H1 (cell line): ENCODE measurements at regions not wholly inside any gene's neighbourhood (a gene's known extent, or its start where the extent isn't known, plus 50 kb on each side); places are given as distances from the start of the nearest gene placed in this dataset.

Experiments
- CTCF ChIA-PET: fragments of 300-600 bp; sonication (Branson Sonifier 250); formaldehyde crosslinking; loops from one replicate; lab custom pipeline; 2021; ENCODE audit not compliant: partially characterized antibody; lab: Charles Lee
- POLR2A ChIA-PET: fragments of 300-600 bp; sonication (Branson Sonifier 250); formaldehyde crosslinking; loops from one replicate; lab custom pipeline; 2021; ENCODE audit warnings: inconsistent platforms; ENCODE audit not compliant: partially characterized antibody; lab: Charles Lee
- DNase-seq, 2 experiments: peaks; one replicate each; pipeline versions ENCODE4 v3.0.0 to v3.0.0-alpha.2; 2010 to 2022; ENCODE audit warnings: low spot score in 2 of 2, low read depth in 1 of 2, mixed read lengths in 1 of 2
- FAIRE-seq: peaks from 2 replicates; lab custom pipeline; 2011; peaks lifted over from hg19 to GRCh38; lab: Jason Lieb, UNC
- H2AFZ ChIP-seq: 2 replicates; pipeline ENCODE4 v1.8.1; 2012; ENCODE audit warnings: low read length, inconsistent platforms
- H2AK5ac ChIP-seq: 2 replicates; pipeline ENCODE4 v1.6.1; 2013; ENCODE audit warnings: low read depth, low read length
- H2BK120ac ChIP-seq: replicated peaks from 2 replicates; pipeline ENCODE3; 2013; ENCODE audit warnings: low read depth, low read length, inconsistent platforms
- H2BK12ac ChIP-seq: 2 replicates; pipeline ENCODE4 v1.6.1; 2013; ENCODE audit warnings: low read depth, low read length
- H2BK15ac ChIP-seq: 2 replicates; pipeline ENCODE4 v1.6.1; 2013; ENCODE audit warnings: low read length
- H2BK20ac ChIP-seq: 2 replicates; pipeline ENCODE4 v1.6.1; 2013; ENCODE audit warnings: low read length
- H2BK5ac ChIP-seq: 2 replicates; pipeline ENCODE4 v1.6.1; 2013; ENCODE audit warnings: low read depth, low read length
- H3K14ac ChIP-seq: 2 replicates; pipeline ENCODE4 v1.6.1; 2013; ENCODE audit warnings: inconsistent platforms; ENCODE audit not compliant: insufficient read length
- H3K18ac ChIP-seq: 2 replicates; pipeline ENCODE4 v1.6.1; 2013; ENCODE audit warnings: low read length; ENCODE audit errors: extremely low read depth
- H3K23ac ChIP-seq: 2 replicates; pipeline ENCODE4 v1.6.1; 2013; ENCODE audit warnings: inconsistent platforms; ENCODE audit not compliant: insufficient read length
- H3K23me2 ChIP-seq: 2 replicates; pipeline ENCODE4 v1.6.1; 2013; ENCODE audit warnings: low read depth, low read length
- H3K27ac ChIP-seq: 2 replicates; pipeline ENCODE4 v1.6.1; 2011; ENCODE audit warnings: low read depth, low read length, inconsistent platforms
- H3K27me3 ChIP-seq, 4 experiments: replicated peaks in 1 of 4; 1 replicate in 1 of 4; 2 replicates in 3 of 4; pipeline versions ENCODE4 v1.6.1 to v1.8.1; 2011 to 2013; ENCODE audit warnings: low read length in 3 of 4, mild to moderate bottlenecking in 3 of 4, inconsistent platforms in 2 of 4, mixed read lengths in 2 of 4, moderate library complexity in 1 of 4; ENCODE audit not compliant: control insufficient read depth in 3 of 4, insufficient read depth in 3 of 4; ENCODE audit errors: extremely low read depth in 1 of 4
- H3K36me3 ChIP-seq, 4 experiments: 2 replicates each; pipeline versions ENCODE4 v1.6.1 to v1.8.1; 2011 to 2013; ENCODE audit warnings: mild to moderate bottlenecking in 4 of 4, low read length in 3 of 4, moderate library complexity in 2 of 4, control low read depth in 1 of 4, inconsistent platforms in 1 of 4; ENCODE audit not compliant: insufficient read depth in 4 of 4, control insufficient read depth in 2 of 4
- H3K4ac ChIP-seq: replicated peaks from 2 replicates; pipeline ENCODE3; 2013; ENCODE audit warnings: low read length, low read depth, mixed read lengths, inconsistent platforms; ENCODE audit not compliant: insufficient read length
- H3K4me1 ChIP-seq, 4 experiments: replicated peaks in 1 of 4; 1 replicate in 1 of 4; 2 replicates in 3 of 4; pipeline versions ENCODE4 v1.6.1 to v1.8.1; 2011 to 2013; ENCODE audit warnings: low read length in 3 of 4, inconsistent platforms in 2 of 4, mixed read lengths in 1 of 4; ENCODE audit not compliant: insufficient read depth in 4 of 4, control insufficient read depth in 3 of 4
- H3K4me2 ChIP-seq, 2 experiments: 2 replicates each; pipeline versions ENCODE4 v1.6.1 to v1.8.1; 2011 to 2013; ENCODE audit warnings: low read depth in 2 of 2, low read length in 2 of 2, control low read depth in 1 of 2, inconsistent platforms in 1 of 2, mild to moderate bottlenecking in 1 of 2; ENCODE audit not compliant: insufficient read depth in 1 of 2
- H3K4me3 ChIP-seq, 4 experiments: fragments of 200-600, 300-600 bp in 1 of 4; sonication (generic), shearing (Covaris generic), sonication (Bioruptor Twin) in 1 of 4; 2 replicates each; pipeline versions ENCODE4 v1.5.1 to v1.8.1; 2011 to 2016; ENCODE audit warnings: low read length in 4 of 4, low read depth in 3 of 4, control low read depth in 2 of 4, inconsistent platforms in 2 of 4, mild to moderate bottlenecking in 2 of 4, mixed read lengths in 1 of 4, moderate library complexity in 1 of 4; ENCODE audit not compliant: insufficient read depth in 2 of 4; ENCODE audit errors: extremely low read depth in 1 of 4
- H3K56ac ChIP-seq: replicated peaks from 2 replicates; pipeline ENCODE3; 2013; ENCODE audit warnings: low read depth, mild to moderate bottlenecking, mixed read lengths, low read length, inconsistent platforms; ENCODE audit not compliant: insufficient read length
- H3K79me1 ChIP-seq: 2 replicates; pipeline ENCODE4 v1.6.1; 2013; ENCODE audit warnings: low read depth, low read length, control low read depth
- H3K79me2 ChIP-seq, 2 experiments: 2 replicates each; pipeline versions ENCODE4 v1.6.1 to v1.8.1; 2012 to 2013; ENCODE audit warnings: low read length in 2 of 2, mild to moderate bottlenecking in 2 of 2, inconsistent platforms in 1 of 2; ENCODE audit not compliant: insufficient read depth in 2 of 2, control insufficient read depth in 1 of 2
- H3K9ac ChIP-seq, 4 experiments: replicated peaks in 1 of 4; 1 replicate in 1 of 4; 2 replicates in 3 of 4; pipeline versions ENCODE4 v1.6.1 to v1.8.1; 2011 to 2013; ENCODE audit warnings: low read depth in 3 of 4, low read length in 3 of 4, control low read depth in 2 of 4, mild to moderate bottlenecking in 2 of 4, moderate library complexity in 2 of 4, inconsistent platforms in 1 of 4; ENCODE audit errors: extremely low read depth in 1 of 4
- H3K9me3 ChIP-seq, 2 experiments: 2 replicates each; pipeline versions ENCODE4 v1.6.1 to v1.8.1; 2012 to 2013; ENCODE audit warnings: mild to moderate bottlenecking in 2 of 2, moderate library complexity in 2 of 2, control low read depth in 1 of 2, inconsistent platforms in 1 of 2, low read depth in 1 of 2, low read length in 1 of 2, mixed read lengths in 1 of 2; ENCODE audit not compliant: insufficient read depth in 2 of 2
- H4K20me1 ChIP-seq, 2 experiments: replicated peaks in 1 of 2; 2 replicates each; pipeline versions ENCODE3 to v1.8.1; 2011 to 2013; ENCODE audit warnings: inconsistent platforms in 2 of 2, low read length in 2 of 2, mild to moderate bottlenecking in 1 of 2; ENCODE audit not compliant: insufficient read depth in 2 of 2, control insufficient read depth in 1 of 2
- H4K5ac ChIP-seq: 2 replicates; pipeline ENCODE4 v1.6.1; 2013; ENCODE audit warnings: low read length, low read depth, mixed read lengths, inconsistent platforms; ENCODE audit not compliant: insufficient read length
- H4K8ac ChIP-seq: 2 replicates; pipeline ENCODE4 v1.8.0; 2013; ENCODE audit warnings: mild to moderate bottlenecking, moderate library complexity, low read length, inconsistent platforms; ENCODE audit not compliant: insufficient read depth; ENCODE audit errors: extremely low read depth
- H4K91ac ChIP-seq: replicated peaks from 2 replicates; pipeline ENCODE3; 2013; ENCODE audit warnings: low read length, mixed read lengths, inconsistent platforms; ENCODE audit not compliant: insufficient read length
- E2F6 ChIP-seq: IDR thresholded peaks from 2 replicates; pipeline ENCODE4 v1.6.1; 2012; ENCODE audit warnings: inconsistent platforms
- EP300 ChIP-seq, 2 experiments: IDR thresholded peaks; 1 replicate in 1 of 2; 2 replicates in 1 of 2; pipeline ENCODE4 v1.6.1; 2011 to 2012; ENCODE audit warnings: low read depth in 2 of 2, low read length in 2 of 2, mild to moderate bottlenecking in 2 of 2, borderline replicate concordance in 1 of 2, inconsistent platforms in 1 of 2, moderate library complexity in 1 of 2
- JUN ChIP-seq: IDR thresholded peaks from 2 replicates; pipeline ENCODE4 v1.6.1; 2011; ENCODE audit warnings: low read depth, mild to moderate bottlenecking, improper control_type of control experiment, low read length
- KDM4A ChIP-seq: IDR thresholded peaks from one replicate; pipeline ENCODE4 v1.7.1; 2012; ENCODE audit warnings: low read depth, mild to moderate bottlenecking, moderate library complexity, low read length, inconsistent platforms; ENCODE audit not compliant: severe bottlenecking
- MAX ChIP-seq: IDR thresholded peaks from 2 replicates; pipeline ENCODE4 v1.6.1; 2012; ENCODE audit warnings: inconsistent platforms
- NANOG ChIP-seq: IDR thresholded peaks from 2 replicates; pipeline ENCODE4 v1.6.1; 2011; ENCODE audit warnings: low read length, low read depth, mild to moderate bottlenecking, inconsistent platforms; ENCODE audit not compliant: insufficient read depth, poor library complexity, severe bottlenecking
- NRF1 ChIP-seq: IDR thresholded peaks from 2 replicates; pipeline ENCODE4 v1.6.1; 2011; ENCODE audit warnings: mild to moderate bottlenecking, low read depth, low read length, improper control_type of control experiment
- SP1 ChIP-seq: IDR thresholded peaks from 2 replicates; pipeline ENCODE4 v1.6.1; 2011; ENCODE audit warnings: low read depth, low read length
- SRF ChIP-seq: IDR thresholded peaks from 2 replicates; pipeline ENCODE4 v1.6.1; 2011; ENCODE audit warnings: mild to moderate bottlenecking, low read depth, low read length, moderate library complexity
- TAF1 ChIP-seq: IDR thresholded peaks from 2 replicates; pipeline ENCODE4 v1.6.1; 2011; ENCODE audit warnings: mild to moderate bottlenecking, low read depth, low read length
- USF2 ChIP-seq: IDR thresholded peaks from 2 replicates; pipeline ENCODE4 v1.6.1; 2011; ENCODE audit warnings: low read length, improper control_type of control experiment
- WGBS, 2 experiments: shearing (Covaris generic) in 1 of 2; methylation state at CpG; one replicate each; pipeline versions ENCODE4 v1.1.6 to v1.1.7; 2013 to 2015; ENCODE audit warnings: low lambda C conversion rate in 2 of 2, mixed read lengths in 2 of 2, inconsistent platforms in 1 of 2, low coverage in 1 of 2, missing lambda C conversion rate in 1 of 2; ENCODE audit not compliant: insufficient replicate concordance in 2 of 2, insufficient coverage in 1 of 2, insufficient read length in 1 of 2; ENCODE audit errors: extremely low coverage in 1 of 2, missing lambda C conversion rate in 1 of 2; 5-methylcytosine and 5-hydroxymethylcytosine counted together

- no peaks in the 10 kb centered on the region for H3K79me2 ChIP-seq
- TF ChIP-seq JUN (no peak), MAX (no peak), SRF (no peak), NRF1 (no peak), SP1 (no peak), NANOG (no peak), KDM4A (no peak), EP300 (IDR thresholded peaks at IDR 0.05; ENCODE audit: borderline replicate concordance in 1 of 2, low read depth in 2 of 2, low read length in 2 of 2) (no peak), TAF1 (no peak), E2F6 (no peak), USF2 (no peak)
Measured at GRCh38 chr1:14100919-14101318, 400.9 kb downstream of the PRDM2 start.

More at GRCh38 chr1:14100919-14101318, 400.9 kb downstream of the PRDM2 start:
- H3K4ac ChIP-seq, result no peak overlapping the region
- H3K27me3 ChIP-seq, result no peaks in the 10 kb centered on the region; a peak in 1 of 7 replicates
- H4K20me1 ChIP-seq, result no peaks in the 10 kb centered on the region
- no peak overlapping the region for H2BK20ac ChIP-seq
- no peak overlapping the region for H3K56ac ChIP-seq
- 92% methylated on average over 9 of the region's 9 CpGs; no CpG with 5 or more reads in 1 of the 2 experiments for WGBS, 2 experiments
- H3K4me3 ChIP-seq, result no peak overlapping the region
- no peak overlapping the region for H3K18ac ChIP-seq
- no peak overlapping the region for H3K23ac ChIP-seq
- H3K36me3 ChIP-seq, result no peaks in the 10 kb centered on the region
- no peak overlapping the region for H3K4me2 ChIP-seq
- H3K9me3 ChIP-seq, result no peaks in the 10 kb centered on the region
- H4K5ac ChIP-seq, result no peak overlapping the region
- H3K79me1 ChIP-seq, result no peaks in the 10 kb centered on the region
- H3K27ac ChIP-seq, result no peak overlapping the region
- FAIRE-seq (no peak), DNase-seq (no peak)
- H3K4me1 ChIP-seq, result peaks cover 0 to 6% (median 3%) of the 10 kb centered on the region in 4 experiments; a peak in 2 of 7 replicates
- no peak overlapping the region for H4K91ac ChIP-seq
- H2BK5ac ChIP-seq, result no peak overlapping the region
- no peak overlapping the region for H4K8ac ChIP-seq
- ChIA-PET CTCF (interaction anchor here (0.5 to 1.0 kb wide), 5 partner anchors 10 to 204 kb away, joined by 3 to 4 read pairs (median 3); no protein-coding TSS in a partner anchor), POLR2A (no interaction called here)
- H3K9ac ChIP-seq, result no peak overlapping the region
- no peak overlapping the region for H2BK120ac ChIP-seq
- no peak overlapping the region for H2BK15ac ChIP-seq
- H2AFZ ChIP-seq, result no peak overlapping the region
- H3K14ac ChIP-seq, result no peak overlapping the region
- H3K23me2 ChIP-seq, result no peaks in the 10 kb centered on the region
- no peak overlapping the region for H2AK5ac ChIP-seq
- no peak overlapping the region for H2BK12ac ChIP-seq
